ENCODE measurements at regions not wholly inside any gene's neighbourhood (a gene's known extent, or its start where the extent isn't known, plus 50 kb on each side); places are given as distances from the start of the nearest gene placed in this dataset.
A peak's percentile ranks its signal among the peaks of the same experiment; 100 is the strongest.

- Histone ChIP-seq H3K36me3 (no peaks in the 10 kb centered on the region), H3K27me3 (no peaks in the 10 kb centered on the region), H4K20me1 (no peaks in the 10 kb centered on the region), H3K4me1 (peaks cover 0 to 5% (median 0%) of the 10 kb centered on the region in 10 experiments; a peak in 5 of 20 replicates), H3K4me3 (no peak overlapping the region), H3K27ac (no peak overlapping the region), H3K9me3 (replicated peaks in 1 of 11) (peaks cover 0 to 10% (median 8%) of the 10 kb centered on the region in 11 experiments; a peak in 10 of 22 replicates), H3K9ac (no peak overlapping the region), H3K4me2 (no peak overlapping the region)
- TF ChIP-seq Cebpa-rat (IDR thresholded peaks at IDR 0.05): no peak
Observed at GRCh38 chr5:53339962-53340540, 140.4 kb upstream of the FST start.

DNA sequence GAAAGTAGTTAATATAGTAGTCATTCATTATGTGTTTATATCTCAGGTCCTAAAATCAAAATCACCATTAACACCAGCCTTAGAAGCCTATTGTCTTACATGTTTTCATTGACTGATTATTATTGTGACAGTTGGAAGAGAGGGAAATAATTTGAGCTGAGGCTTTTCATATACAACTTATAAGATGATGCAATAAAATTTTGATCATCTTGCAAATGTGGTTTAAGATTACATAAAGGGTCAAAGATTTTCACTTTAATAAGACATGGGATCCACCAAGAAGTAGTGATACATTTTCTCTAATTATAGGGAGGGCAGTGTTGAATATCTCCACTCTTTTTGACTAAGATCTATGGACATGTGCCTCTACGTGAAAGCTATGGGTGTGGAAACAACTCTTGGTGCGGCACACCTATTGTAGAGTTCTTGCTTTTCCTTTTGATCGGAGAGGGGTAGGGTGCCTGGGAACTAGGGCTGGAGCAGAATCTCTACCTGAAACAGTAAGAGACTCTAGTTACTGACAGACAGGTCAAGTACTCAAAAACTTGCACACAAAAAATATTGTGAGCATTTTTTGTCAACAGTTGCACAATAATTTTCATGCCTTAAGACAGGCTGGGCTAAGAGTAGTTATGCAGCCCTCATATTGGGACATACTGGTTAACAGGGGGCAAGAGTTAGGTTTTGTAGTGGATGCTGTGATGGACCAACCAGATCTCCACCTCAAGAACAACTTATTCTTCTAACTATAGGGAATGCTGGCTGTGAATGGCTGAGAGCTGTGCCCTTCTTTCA, 139.3 kb upstream of the FST start:
- no peaks in the 10 kb centered on the region for H3K4me1 ChIP-seq
- H3K4me2 ChIP-seq: no peak overlapping the region
- H3K9me3 ChIP-seq (replicated peaks in 1 of 11): peaks cover 0 to 10% (median 8%) of the 10 kb centered on the region in 11 experiments; a peak in 10 of 22 replicates
- H3K9ac ChIP-seq: no peak overlapping the region
- H3K4me3 ChIP-seq: no peak overlapping the region
- H3K27me3 ChIP-seq: no peaks in the 10 kb centered on the region
- H3K27ac ChIP-seq: no peak overlapping the region
- H3K36me3 ChIP-seq: no peaks in the 10 kb centered on the region
- H4K20me1 ChIP-seq: no peaks in the 10 kb centered on the region
- peak in 2 of 11 experiments; percentile 4 to 53; a peak in 1 of 22 replicates for TF ChIP-seq Cebpa-rat (IDR thresholded peaks at IDR 0.05)

GRCh38 chr5:53342236-53342635, 138.2 kb upstream of the FST start:
- no peaks in the 10 kb centered on the region for H3K36me3 ChIP-seq
- H3K4me2 ChIP-seq: no peak overlapping the region
- no peak overlapping the region for H3K9ac ChIP-seq
- H3K4me1 ChIP-seq: no peaks in the 10 kb centered on the region
- peaks cover 0 to 10% (median 8%) of the 10 kb centered on the region in 11 experiments; a peak in 10 of 22 replicates for H3K9me3 ChIP-seq (replicated peaks in 1 of 11)
- no peak overlapping the region for H3K27ac ChIP-seq
- H3K4me3 ChIP-seq: no peak overlapping the region
- no peaks in the 10 kb centered on the region for H3K27me3 ChIP-seq
- TF ChIP-seq Cebpa-rat (IDR thresholded peaks at IDR 0.05): no peak
- no peaks in the 10 kb centered on the region for H4K20me1 ChIP-seq

GRCh38 chr5:53343187-53343586, 137.2 kb upstream of the FST start:
- Histone ChIP-seq H3K27ac (no peak overlapping the region), H3K36me3 (no peaks in the 10 kb centered on the region), H3K9ac (no peak overlapping the region), H3K9me3 (replicated peaks in 1 of 11) (peaks cover 0 to 10% (median 8%) of the 10 kb centered on the region in 11 experiments; a peak in 10 of 22 replicates), H3K4me2 (no peak overlapping the region), H3K4me3 (no peak overlapping the region), H4K20me1 (no peaks in the 10 kb centered on the region), H3K27me3 (no peaks in the 10 kb centered on the region), H3K4me1 (no peaks in the 10 kb centered on the region)
- no peak for TF ChIP-seq Cebpa-rat (IDR thresholded peaks at IDR 0.05)

- no peaks in the 10 kb centered on the region for H3K4me1 ChIP-seq
- no peaks in the 10 kb centered on the region for H3K27me3 ChIP-seq
- H3K4me2 ChIP-seq: no peak overlapping the region
- H3K36me3 ChIP-seq: no peaks in the 10 kb centered on the region
- H4K20me1 ChIP-seq: no peaks in the 10 kb centered on the region
- H3K4me3 ChIP-seq: no peak overlapping the region
- no peak overlapping the region for H3K27ac ChIP-seq
- peaks cover 0 to 4% (median 0%) of the 10 kb centered on the region in 11 experiments; a peak in 1 of 22 replicates for H3K9me3 ChIP-seq (replicated peaks in 1 of 11)
- no peak overlapping the region for H3K9ac ChIP-seq
- no peak for TF ChIP-seq Cebpa-rat (IDR thresholded peaks at IDR 0.05)
Observed at GRCh38 chr5:53350368-53350767, 130.1 kb upstream of the FST start.

DNA sequence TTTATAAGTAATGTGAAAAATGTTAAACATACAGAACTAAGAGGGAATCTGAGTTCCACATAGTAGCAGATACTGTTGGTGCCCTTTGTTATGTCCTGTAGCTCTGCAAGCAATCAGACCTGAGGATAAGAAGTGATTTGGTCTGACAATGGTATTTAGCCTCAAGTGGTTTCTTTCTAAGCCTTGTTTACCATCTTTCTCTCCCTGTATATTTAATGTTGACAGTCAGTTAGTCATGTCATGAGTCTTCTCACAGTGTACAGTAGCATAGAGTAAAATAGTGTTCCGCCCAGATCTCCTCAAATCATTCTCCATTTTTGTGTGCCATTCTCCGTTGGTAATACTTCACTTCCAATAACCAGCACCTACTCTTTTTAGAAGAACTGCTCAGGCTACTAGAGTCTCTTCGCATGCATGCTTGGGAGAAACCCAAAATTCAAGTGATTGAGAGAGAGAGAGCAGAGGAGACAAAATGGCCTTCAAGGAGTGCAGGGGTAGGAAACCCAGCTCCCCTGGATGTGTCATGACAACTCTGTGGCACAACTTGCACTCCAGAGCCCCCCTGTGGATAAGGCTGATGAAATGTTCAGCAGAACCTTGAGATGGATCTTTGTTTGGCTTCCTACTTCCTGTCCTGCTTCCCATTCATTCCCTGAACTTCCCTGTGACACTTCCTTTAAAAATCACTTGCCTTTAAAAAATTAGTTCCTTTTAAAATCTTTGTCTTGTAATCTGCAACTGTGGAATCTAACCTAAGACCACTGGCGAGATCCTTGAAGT, 129.2 kb upstream of the FST start:
- H3K27me3 ChIP-seq: no peaks in the 10 kb centered on the region
- no peaks in the 10 kb centered on the region for H3K4me1 ChIP-seq
- H3K36me3 ChIP-seq: no peaks in the 10 kb centered on the region
- H3K9ac ChIP-seq: no peak overlapping the region
- no peak overlapping the region for H3K4me2 ChIP-seq
- no peaks in the 10 kb centered on the region for H4K20me1 ChIP-seq
- H3K9me3 ChIP-seq (replicated peaks in 1 of 11): peaks cover 0 to 4% (median 0%) of the 10 kb centered on the region in 11 experiments; a peak in 1 of 22 replicates
- TF ChIP-seq Cebpa-rat (IDR thresholded peaks at IDR 0.05): no peak
- no peak overlapping the region for H3K4me3 ChIP-seq
- no peak overlapping the region for H3K27ac ChIP-seq

DNA sequence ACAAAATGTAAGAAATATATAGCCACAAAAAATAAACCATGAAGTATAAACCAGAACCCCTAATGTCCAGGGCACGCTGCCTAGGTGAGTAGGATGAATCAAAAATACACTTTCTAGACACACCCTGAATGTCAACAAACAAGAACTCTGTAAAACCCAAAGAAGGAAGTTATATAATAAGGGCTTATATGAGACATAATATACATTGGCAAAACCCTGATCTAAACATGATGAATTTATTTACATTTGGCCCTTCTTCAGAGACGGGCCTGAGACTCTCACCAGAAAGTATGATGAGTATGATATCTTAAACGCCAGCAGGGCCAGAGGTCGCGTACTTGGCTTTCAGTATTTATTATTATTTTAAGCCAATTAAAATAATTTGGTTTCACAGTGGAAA, 125.1 kb upstream of the FST start:
- Histone ChIP-seq H3K4me3 (no peak overlapping the region), H3K27ac (no peak overlapping the region), H4K20me1 (no peaks in the 10 kb centered on the region), H3K9me3 (replicated peaks in 1 of 11) (peaks cover 0 to 4% (median 0%) of the 10 kb centered on the region in 11 experiments; a peak in 1 of 22 replicates), H3K36me3 (no peaks in the 10 kb centered on the region), H3K9ac (no peak overlapping the region), H3K4me2 (no peak overlapping the region), H3K27me3 (no peaks in the 10 kb centered on the region), H3K4me1 (no peaks in the 10 kb centered on the region)
- TF ChIP-seq Cebpa-rat (IDR thresholded peaks at IDR 0.05): no peak

GRCh38 chr5:53355931-53356330, 124.5 kb upstream of the FST start:
- TF ChIP-seq Cebpa-rat (IDR thresholded peaks at IDR 0.05): no peak
- H3K4me3 ChIP-seq: no peak overlapping the region
- no peak overlapping the region for H3K27ac ChIP-seq
- H3K4me2 ChIP-seq: no peak overlapping the region
- no peaks in the 10 kb centered on the region for H3K4me1 ChIP-seq
- H3K9ac ChIP-seq: no peak overlapping the region
- H3K27me3 ChIP-seq: no peaks in the 10 kb centered on the region
- H4K20me1 ChIP-seq: no peaks in the 10 kb centered on the region
- peaks cover 0 to 4% (median 0%) of the 10 kb centered on the region in 11 experiments; a peak in 1 of 22 replicates for H3K9me3 ChIP-seq (replicated peaks in 1 of 11)
- no peaks in the 10 kb centered on the region for H3K36me3 ChIP-seq

- Histone ChIP-seq H3K27me3 (no peaks in the 10 kb centered on the region), H3K4me1 (no peaks in the 10 kb centered on the region), H3K4me3 (no peak overlapping the region), H3K4me2 (no peak overlapping the region), H3K36me3 (no peaks in the 10 kb centered on the region), H4K20me1 (no peaks in the 10 kb centered on the region), H3K27ac (no peak overlapping the region), H3K9ac (no peak overlapping the region), H3K9me3 (replicated peaks in 1 of 11) (no peaks in the 10 kb centered on the region)
- no peak for TF ChIP-seq Cebpa-rat (IDR thresholded peaks at IDR 0.05)
Observed at GRCh38 chr5:53357439-53357838, 123.0 kb upstream of the FST start.
